Fibroblast of peridontal ligament (primary cell): ENCODE measurements at regions not wholly inside any gene's neighbourhood (a gene's known extent, or its start where the extent isn't known, plus 50 kb on each side); places are given as distances from the start of the nearest gene placed in this dataset.
"Not testable (repeated sequence)": the region's sequence is repeated elsewhere in the genome, so short reads cannot be mapped to it uniquely, and the experiment has no call there.

Experiments
- DNase-seq: peaks from one replicate; pipeline ENCODE4 v3.0.0-alpha.2; 2010; ENCODE audit errors: extremely low read depth

GRCh38 chr2:22967756-22968155 is 417.2 kb upstream of the KLHL29 start:
- no peak for DNase-seq

GRCh38 chr2:22970284-22970975 is 414.5 kb upstream of the KLHL29 start:
- no peak for DNase-seq

GRCh38 chr2:22970991-22971390 is 414.0 kb upstream of the KLHL29 start:
- DNase-seq = no peak

GRCh38 chr2:22981785-22982184 is 403.2 kb upstream of the KLHL29 start:
- no peak for DNase-seq

DNA sequence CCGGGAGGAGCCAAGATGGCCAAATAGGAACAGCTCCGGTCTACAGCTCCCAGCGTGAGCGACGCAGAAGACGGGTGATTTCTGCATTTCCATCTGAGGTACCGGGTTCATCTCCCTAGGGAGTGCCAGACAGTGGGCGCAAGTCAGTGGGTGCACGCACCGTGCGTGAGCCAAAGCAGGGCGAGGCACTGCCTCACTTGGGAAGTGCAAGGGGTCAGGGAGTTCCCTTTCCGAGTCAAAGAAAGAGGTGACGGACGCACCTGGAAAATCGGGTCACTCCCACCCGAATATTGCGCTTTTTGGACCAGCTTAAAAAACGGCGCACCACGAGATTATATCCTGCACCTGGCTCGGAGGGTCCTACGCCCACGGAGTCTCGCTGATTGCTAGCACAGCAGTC is 400.8 kb upstream of the KLHL29 start:
- not testable (repeated sequence) for DNase-seq

DNA sequence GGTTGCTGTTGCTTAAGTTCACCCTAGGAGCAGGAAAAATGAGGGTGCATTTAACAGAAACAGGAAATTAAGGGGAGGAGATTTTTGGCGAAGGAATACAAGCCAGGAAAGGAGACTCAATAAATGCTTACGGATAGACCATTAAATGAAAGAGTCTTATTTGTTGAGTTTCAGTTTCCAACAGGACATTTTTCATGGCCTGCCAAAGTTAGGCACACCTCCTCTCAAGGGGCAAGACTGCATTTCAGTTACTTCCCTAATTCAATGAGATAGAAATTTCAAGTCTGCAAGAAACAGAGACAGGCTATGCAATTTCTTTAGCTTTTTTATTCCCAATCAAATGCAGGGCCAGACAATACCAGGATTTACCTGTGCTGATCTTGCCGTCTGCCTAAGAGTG is 394.7 kb upstream of the KLHL29 start:
- no peak for DNase-seq

DNA sequence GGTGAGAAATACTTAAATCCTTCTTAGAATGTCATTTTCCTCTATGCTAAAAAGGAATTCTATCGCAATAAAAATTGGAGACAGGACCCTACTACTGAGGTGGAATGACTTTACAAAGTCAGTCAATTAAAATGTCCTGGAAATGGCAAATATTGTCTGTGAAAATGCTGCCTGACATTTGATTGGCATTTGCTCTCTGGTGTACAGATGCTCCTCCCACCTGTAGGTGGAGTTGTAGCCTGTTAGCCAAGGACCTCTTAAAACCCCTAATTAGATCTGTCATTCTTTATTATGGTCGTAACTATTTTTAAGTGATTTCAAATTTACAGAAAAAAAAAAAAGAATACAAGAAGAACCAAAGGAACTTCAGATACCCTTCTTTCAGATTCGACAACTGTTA is 393.1 kb upstream of the KLHL29 start:
- DNase-seq = no peak

- no peak for DNase-seq
Measured at GRCh38 chr2:22992441-22992840, 392.5 kb upstream of the KLHL29 start.

- DNase-seq = no peak
Measured at GRCh38 chr2:22993250-22993649, 391.7 kb upstream of the KLHL29 start.

DNA sequence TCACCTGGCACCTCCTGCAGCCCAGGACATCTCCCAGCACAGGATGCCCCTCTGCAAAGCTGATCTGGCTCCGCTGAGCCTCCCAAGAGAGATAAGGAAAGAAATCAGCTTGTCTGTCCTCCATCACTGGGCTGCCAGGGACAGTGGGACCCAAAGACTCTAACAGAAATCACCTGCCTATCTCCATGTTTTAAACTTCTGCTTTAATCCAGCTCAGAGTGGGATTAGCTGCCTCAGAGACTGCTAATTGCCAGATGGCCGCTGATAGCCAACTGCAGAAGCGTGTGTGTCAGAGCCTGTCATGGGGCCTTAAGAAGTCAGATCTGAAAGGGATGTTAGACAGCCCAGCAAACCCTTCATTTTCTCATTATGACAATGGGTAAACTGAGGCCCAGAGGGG is 389.4 kb upstream of the KLHL29 start:
- no peak for DNase-seq

GRCh38 chr2:22996911-22997310 is 388.1 kb upstream of the KLHL29 start:
- no peak for DNase-seq

- DNase-seq = no peak
Measured at GRCh38 chr2:22998359-22998758, 386.6 kb upstream of the KLHL29 start.

- no peak for DNase-seq
Measured at GRCh38 chr2:22999951-23000350, 385.0 kb upstream of the KLHL29 start.

- no peak for DNase-seq
Measured at GRCh38 chr2:23002234-23002633, 382.7 kb upstream of the KLHL29 start.

GRCh38 chr2:23005469-23005868 is 379.5 kb upstream of the KLHL29 start:
- no peak for DNase-seq

DNA sequence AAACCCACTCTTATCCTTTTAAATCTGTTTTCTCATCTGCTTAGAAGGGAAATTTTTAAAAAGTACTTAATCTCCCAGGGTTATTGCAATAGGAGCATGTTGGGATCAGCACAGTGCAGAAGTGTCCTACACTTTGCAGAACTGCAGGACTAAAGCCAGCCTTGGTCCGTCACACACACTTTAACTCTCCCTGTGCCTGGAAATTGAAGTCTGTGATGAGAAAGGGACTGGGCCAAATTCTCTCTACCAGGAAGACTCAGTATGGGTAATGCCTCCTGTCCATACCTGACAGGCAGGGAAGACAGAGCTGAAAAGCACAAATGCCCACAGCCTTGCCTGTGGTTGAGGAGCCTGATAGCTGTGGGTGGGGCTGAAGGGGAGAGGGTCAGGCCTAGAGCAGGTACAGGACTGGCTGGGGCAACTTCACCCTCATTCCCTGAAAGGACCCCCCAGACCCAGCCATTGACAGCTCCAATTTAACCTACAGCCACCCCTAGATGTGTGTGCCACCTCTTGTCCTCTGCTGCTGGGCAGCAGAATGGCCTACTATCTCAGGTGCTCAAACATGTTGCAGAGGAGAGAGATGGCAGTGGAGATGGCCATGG is 377.2 kb upstream of the KLHL29 start:
- DNase-seq = no peak

DNA sequence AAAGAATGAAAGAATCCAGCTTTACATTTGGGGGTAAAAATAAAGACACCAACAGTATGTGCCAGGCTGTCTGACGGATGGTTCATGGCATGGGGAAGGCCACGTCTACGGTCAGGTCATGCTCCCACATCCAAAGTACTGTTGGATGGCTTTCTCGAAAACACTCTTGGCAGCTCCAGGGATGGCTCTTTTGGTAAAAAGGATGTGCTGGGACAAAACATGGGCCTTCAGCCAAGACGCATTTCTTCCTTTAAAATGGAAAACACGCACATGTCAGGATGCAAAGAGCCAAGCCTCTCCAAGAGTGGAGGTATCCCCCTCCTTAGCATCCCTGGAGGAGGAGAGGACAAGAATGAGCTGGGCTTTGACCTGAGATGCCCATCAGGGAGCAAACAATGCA is 376.5 kb upstream of the KLHL29 start:
- no peak for DNase-seq

- no peak for DNase-seq
Measured at GRCh38 chr2:23008951-23009350, 376.0 kb upstream of the KLHL29 start.

DNA sequence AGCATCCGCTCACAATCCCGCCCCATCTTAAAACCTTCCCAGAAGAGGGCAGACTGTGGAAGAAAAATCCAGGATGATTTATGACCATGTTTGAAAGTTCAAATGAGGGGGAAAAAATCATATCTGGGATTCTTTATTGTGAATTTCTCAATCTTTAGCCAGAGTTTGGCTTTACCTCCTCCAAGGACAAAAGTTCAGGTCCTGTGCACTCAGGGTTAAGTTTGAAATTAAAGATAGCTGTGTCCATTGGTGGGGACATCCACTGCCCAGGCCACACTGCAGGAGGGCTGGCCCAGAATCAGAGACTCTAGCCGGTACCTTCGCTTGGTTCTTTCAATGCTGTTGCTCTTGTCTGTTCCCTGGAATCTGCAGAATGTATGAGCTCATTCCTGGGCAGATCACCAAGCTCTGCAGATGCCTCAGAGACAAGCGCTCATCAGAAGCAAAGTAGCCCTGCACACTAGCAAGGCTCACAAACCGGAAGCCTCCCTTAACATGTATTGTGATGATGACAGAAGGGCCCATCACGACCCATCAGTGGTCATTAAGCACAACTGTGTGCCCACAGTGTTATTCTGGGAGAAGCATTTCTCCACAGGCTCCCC is 375.3 kb upstream of the KLHL29 start:
- no peak for DNase-seq

DNA sequence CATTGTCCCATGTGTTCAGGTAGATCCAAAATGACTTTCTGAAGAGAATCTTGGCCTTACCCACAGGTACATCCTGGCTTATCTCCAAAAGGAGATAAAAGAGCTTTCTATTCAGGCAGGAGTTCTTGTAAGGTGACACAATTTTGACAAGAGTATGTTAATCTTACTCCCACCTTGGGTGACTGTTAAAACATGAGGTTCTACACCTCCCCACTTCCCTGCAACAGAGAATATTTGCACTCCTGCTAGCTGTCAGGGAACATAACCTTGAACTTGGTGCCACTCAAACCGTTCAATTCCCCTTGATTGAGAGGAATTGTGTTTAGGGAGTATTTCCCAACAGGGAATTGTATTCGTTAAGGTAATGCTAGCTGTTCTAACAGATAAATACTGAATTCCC is 372.5 kb upstream of the KLHL29 start:
- DNase-seq = no peak

GRCh38 chr2:23015651-23016200 is 369.3 kb upstream of the KLHL29 start:
- no peak for DNase-seq

DNA sequence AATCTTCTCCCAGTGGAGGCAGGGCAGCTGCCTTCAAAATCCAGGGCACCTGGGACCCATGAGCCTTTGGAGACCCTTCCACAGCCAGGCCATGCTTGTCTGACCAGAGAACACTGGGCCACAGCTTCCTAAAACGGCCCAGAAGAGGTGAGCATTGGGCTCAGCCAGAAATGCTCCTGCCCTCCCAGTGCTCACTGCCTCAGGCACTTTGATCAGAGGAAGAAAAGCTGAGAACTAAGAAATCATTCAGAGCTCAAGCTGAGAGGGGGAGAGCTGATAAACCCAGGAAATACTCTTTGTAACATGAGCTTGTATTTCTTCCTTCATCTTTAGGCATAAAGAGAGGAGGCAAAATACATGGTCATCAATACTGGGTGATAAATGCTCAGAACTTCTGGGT is 365.5 kb upstream of the KLHL29 start:
- no peak for DNase-seq

- DNase-seq = no peak
Measured at GRCh38 chr2:23020659-23021058, 364.3 kb upstream of the KLHL29 start.
